Thyroid gland (tissue), 4 donors: ENCODE measurements at regions not wholly inside any gene's neighbourhood (a gene's known extent, or its start where the extent isn't known, plus 50 kb on each side); places are given as distances from the start of the nearest gene placed in this dataset.

Experiments
- DNase-seq, 2 donors: peaks; one replicate each; pipeline ENCODE4 v3.0.0-alpha.2; 2019
- H3K27ac ChIP-seq, 3 donors: fragments of 200-600 bp; sonication (generic); 1 replicate in 2 of 3; 2 replicates in 1 of 3; pipeline ENCODE4 v1.5.1; 2016 to 2019; ENCODE audit warnings: mild to moderate bottlenecking in 1 of 3, moderate library complexity in 1 of 3
- H3K27me3 ChIP-seq: fragments of 200-600 bp; sonication (generic); one replicate; pipeline ENCODE4 v1.5.1; 2019
- H3K36me3 ChIP-seq, 2 donors: fragments of 200-600 bp; sonication (generic); one replicate each; pipeline ENCODE4 v1.5.1; 2016 to 2019
- H3K4me1 ChIP-seq, 2 donors: fragments of 200-600 bp; sonication (generic); one replicate each; pipeline ENCODE4 v1.5.1; 2017 to 2019
- H3K4me3 ChIP-seq, 3 donors: fragments of 200-600 bp; sonication (generic); replicated peaks in 1 of 3; 1 replicate in 2 of 3; 2 replicates in 1 of 3; pipeline ENCODE4 v1.5.1; 2016; ENCODE audit warnings: mild to moderate bottlenecking in 1 of 3
- H3K9me3 ChIP-seq: fragments of 200-600 bp; sonication (generic); one replicate; pipeline ENCODE4 v1.5.1; 2017
- CTCF ChIP-seq, 6 experiments: fragments of 200-600 bp in 3 of 6; fragments of 450-650 bp in 3 of 6; sonication (generic) in 3 of 6; IDR thresholded peaks; one replicate each; pipeline ENCODE4 v1.5.1; 2016 to 2019; ENCODE audit warnings: antibody characterized with exemption in 6 of 6, mild to moderate bottlenecking in 2 of 6, inconsistent platforms in 1 of 6, moderate library complexity in 1 of 6
- POLR2A ChIP-seq, 2 donors: fragments of 450-650 bp; IDR thresholded peaks; one replicate each; pipeline ENCODE4 v1.6.1; 2017; ENCODE audit warnings: antibody characterized with exemption in 2 of 2, mild to moderate bottlenecking in 2 of 2, moderate library complexity in 1 of 2
- WGBS, 2 donors: methylation state at CpG; one replicate each; pipeline ENCODE4 v1.1.5; 2017; 5-methylcytosine and 5-hydroxymethylcytosine counted together
- intact Hi-C: fragments of 100-400 bp; cut with DNase I; formaldehyde crosslinking; loops from one replicate; pipeline ENCODE4 v1.15.1; 2023

- Histone ChIP-seq H3K27me3 (no peaks in the 10 kb centered on the region), H3K4me1 (peaks cover 12 to 17% of the 10 kb centered on the region in 2 donors), H3K36me3 (no peaks in the 10 kb centered on the region), H3K4me3 (no peak overlapping the region), H3K27ac (no peak overlapping the region), H3K9me3 (no peaks in the 10 kb centered on the region)
- TF ChIP-seq POLR2A (IDR thresholded peaks at IDR 0.05): no peak
- TF ChIP-seq CTCF (IDR thresholded peaks at IDR 0.05): no peak
- intact Hi-C loops: no loop called here
- DNase-seq: no peak
- 59 to 69% methylated on average over 7 of the region's 7 CpGs for WGBS, 2 donors
Observed at GRCh38 chr11:19478891-19479290, 233.7 kb upstream of the NAV2 start.

- intact Hi-C loops: no loop called here
Observed at GRCh38 chr11:19474954-19475721, 234.4 kb upstream of the E2F8 start.

GRCh38 chr11:19474211-19474610 is 233.5 kb upstream of the E2F8 start:
- Histone ChIP-seq H3K4me1 (peaks cover 17 to 24% of the 10 kb centered on the region in 2 donors), H3K36me3 (no peaks in the 10 kb centered on the region), H3K4me3 (no peak overlapping the region), H3K27ac (peak overlapping the region in 2 of 3 donors; percentile 3 to 74), H3K9me3 (no peaks in the 10 kb centered on the region), H3K27me3 (no peaks in the 10 kb centered on the region)
- DNase-seq: no peak
- no peak for TF ChIP-seq POLR2A (IDR thresholded peaks at IDR 0.05)
- TF ChIP-seq CTCF (IDR thresholded peaks at IDR 0.05): no peak
- WGBS, 2 donors: 74 to 81% methylated on average over 4 of the region's 4 CpGs
- intact Hi-C loops: no loop called here

More at GRCh38 chr11:19474954-19475721, 234.4 kb upstream of the E2F8 start:
- peak; percentile 57 to 65 for DNase-seq
- Histone ChIP-seq H3K4me3 (no peak overlapping the region), H3K4me1 (peaks cover 17 to 24% of the 10 kb centered on the region in 2 donors), H3K27ac (peak overlapping the region; percentile 55 to 74 (median 63)), H3K27me3 (no peaks in the 10 kb centered on the region), H3K9me3 (no peaks in the 10 kb centered on the region), H3K36me3 (no peaks in the 10 kb centered on the region)
- TF ChIP-seq POLR2A (IDR thresholded peaks at IDR 0.05) (no peak), CTCF (IDR thresholded peaks at IDR 0.05) (no peak)
- 77% methylated on average over 7 of the region's 7 CpGs for WGBS, 2 donors

- no peaks in the 10 kb centered on the region for H3K36me3 ChIP-seq
- no peak for TF ChIP-seq POLR2A (IDR thresholded peaks at IDR 0.05)
- TF ChIP-seq CTCF (IDR thresholded peaks at IDR 0.05): no peak
- intact Hi-C loops: no loop called here
- H3K27me3 ChIP-seq: no peaks in the 10 kb centered on the region
- no peaks in the 10 kb centered on the region for H3K9me3 ChIP-seq
- H3K4me3 ChIP-seq: no peak overlapping the region
- H3K4me1 ChIP-seq: peaks cover 17 to 24% of the 10 kb centered on the region in 2 donors
- no peak for DNase-seq
- H3K27ac ChIP-seq: no peak overlapping the region
- 70 to 71% methylated on average over 3 of the region's 3 CpGs for WGBS, 2 donors
Observed at GRCh38 chr11:19472679-19473078, 231.9 kb upstream of the E2F8 start.

- DNase-seq: no peak
- no peak overlapping the region for H3K27ac ChIP-seq
- no peak overlapping the region for H3K4me3 ChIP-seq
- intact Hi-C loops: no loop called here
- no peaks in the 10 kb centered on the region for H3K27me3 ChIP-seq
- H3K36me3 ChIP-seq: no peaks in the 10 kb centered on the region
- WGBS, 2 donors: 91 to 95% methylated on average over 2 of the region's 2 CpGs
- H3K9me3 ChIP-seq: no peaks in the 10 kb centered on the region
- no peak for TF ChIP-seq POLR2A (IDR thresholded peaks at IDR 0.05)
- TF ChIP-seq CTCF (IDR thresholded peaks at IDR 0.05): no peak
- H3K4me1 ChIP-seq: peaks cover 11 to 17% of the 10 kb centered on the region in 2 donors
Observed at GRCh38 chr11:19467904-19468303, 227.2 kb upstream of the E2F8 start.
